ENCODE measurements at regions not wholly inside any gene's neighbourhood (a gene's known extent, or its start where the extent isn't known, plus 50 kb on each side); places are given as distances from the start of the nearest gene placed in this dataset.

GRCh38 chr11:87897071-87897470, 278.2 kb downstream of the RAB38 start:
- Histone ChIP-seq H2BK12ac (ENCODE audit: insufficient read length, low read depth, low read length) (no peak overlapping the region), H3K4ac (ENCODE audit: low read depth, low read length) (no peak overlapping the region), H3K27me3 (ENCODE audit: insufficient read depth, low read length) (no peaks in the 10 kb centered on the region), H3K4me1 (ENCODE audit: insufficient read depth, low read length) (no peaks in the 10 kb centered on the region), H4K91ac (ENCODE audit: insufficient read length, low read depth, low read length) (no peak overlapping the region), H3K56ac (ENCODE audit: insufficient read length, low read depth, low read length) (no peak overlapping the region), H3K79me2 (ENCODE audit: insufficient read depth, low read length) (no peaks in the 10 kb centered on the region), H2BK5ac (ENCODE audit: insufficient read length, low read length) (no peak overlapping the region), H3T11ph (ENCODE audit: low read length) (no peak overlapping the region), H3K9ac (ENCODE audit: extremely low read depth, insufficient read length, low read length) (no peak overlapping the region), H3K18ac (ENCODE audit: insufficient read length, low read depth, low read length) (no peak overlapping the region), H4K20me1 (ENCODE audit: control insufficient read depth, insufficient read depth, insufficient read length) (no peaks in the 10 kb centered on the region), H2AFZ (ENCODE audit: low read length) (no peak overlapping the region), H2AK5ac (ENCODE audit: insufficient read length, low read length) (no peak overlapping the region), H3K27ac (ENCODE audit: insufficient read length, low read depth, low read length) (no peak overlapping the region), H3K23me2 (ENCODE audit: insufficient read length, low read depth, low read length, poor library complexity, severe bottlenecking) (no peaks in the 10 kb centered on the region), H2BK15ac (ENCODE audit: low read depth, low read length) (no peak overlapping the region), H4K5ac (ENCODE audit: insufficient read length, low read depth, low read length) (no peak overlapping the region), H3K9me3 (ENCODE audit: control insufficient read depth, low read depth, low read length) (no peaks in the 10 kb centered on the region), H2BK20ac (ENCODE audit: low read depth, low read length, poor library complexity, severe bottlenecking) (no peak overlapping the region), H3K4me2 (ENCODE audit: insufficient read depth, insufficient read length, low read length) (no peak overlapping the region), H3K79me1 (ENCODE audit: insufficient read depth, low read depth, low read length, poor library complexity, severe bottlenecking) (no peaks in the 10 kb centered on the region), H3K23ac (ENCODE audit: insufficient read length, low read depth, low read length) (no peak overlapping the region), H4K8ac (replicated peaks; ENCODE audit: insufficient read length, low read depth, low read length) (no peak overlapping the region), H3K14ac (ENCODE audit: insufficient read depth, low read length) (no peak overlapping the region), H2BK120ac (ENCODE audit: low read depth, low read length, poor library complexity, severe bottlenecking) (no peak overlapping the region)
- Mint-ChIP-seq H3K9me3 (no peaks in the 10 kb centered on the region), H3K27ac (no peak overlapping the region), H3K4me1 (peaks cover 3 to 7% of the 10 kb centered on the region in 2 experiments; a peak in 3 of 4 replicates), H3K4me3 (no peak overlapping the region), H3K36me3 (ENCODE audit: insufficient read depth in 1 of 3, low read depth in 3 of 3) (no peaks in the 10 kb centered on the region), H3K27me3 (ENCODE audit: low read depth) (no peaks in the 10 kb centered on the region)
- no peak for TF ChIP-seq CTCF (conservative IDR thresholded peaks at IDR 0.05)
- no peak for DNase-seq

All from H9 (cell line).